ENCODE measurements at regions not wholly inside any gene's neighbourhood (a gene's known extent, or its start where the extent isn't known, plus 50 kb on each side); places are given as distances from the start of the nearest gene placed in this dataset.

DNA sequence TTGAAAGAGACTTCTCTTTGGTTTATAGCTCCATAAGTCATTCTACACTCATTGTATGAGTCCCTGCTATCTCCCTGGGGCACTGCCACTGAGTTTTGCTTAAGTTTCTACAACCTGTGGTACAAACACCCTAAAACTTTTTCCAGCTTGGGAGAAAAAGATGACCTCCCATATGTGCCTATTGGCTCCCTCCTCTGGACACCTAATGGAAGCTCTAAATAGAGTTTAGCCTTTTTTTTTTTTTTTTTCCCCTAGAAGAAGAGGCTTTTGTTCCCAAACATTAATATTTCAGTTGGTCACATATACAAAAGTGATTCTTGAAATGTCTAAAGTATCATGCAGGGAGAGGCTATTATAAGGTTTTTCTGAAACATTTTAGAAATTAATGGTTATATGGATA is 547.2 kb upstream of the TMEFF2 start:
- no peak overlapping the region for H3K4me3 ChIP-seq (ENCODE audit: low read depth, poor library complexity, severe bottlenecking)
- intact Hi-C loops (cut with DNase I; ENCODE audit: low total_unique reads): no loop called here
- no peak for DNase-seq (ENCODE audit: low spot score in 2 of 2)
- TF ChIP-seq POLR2A (IDR thresholded peaks at IDR 0.05): no peak
- TF ChIP-seq, protein P1, sequence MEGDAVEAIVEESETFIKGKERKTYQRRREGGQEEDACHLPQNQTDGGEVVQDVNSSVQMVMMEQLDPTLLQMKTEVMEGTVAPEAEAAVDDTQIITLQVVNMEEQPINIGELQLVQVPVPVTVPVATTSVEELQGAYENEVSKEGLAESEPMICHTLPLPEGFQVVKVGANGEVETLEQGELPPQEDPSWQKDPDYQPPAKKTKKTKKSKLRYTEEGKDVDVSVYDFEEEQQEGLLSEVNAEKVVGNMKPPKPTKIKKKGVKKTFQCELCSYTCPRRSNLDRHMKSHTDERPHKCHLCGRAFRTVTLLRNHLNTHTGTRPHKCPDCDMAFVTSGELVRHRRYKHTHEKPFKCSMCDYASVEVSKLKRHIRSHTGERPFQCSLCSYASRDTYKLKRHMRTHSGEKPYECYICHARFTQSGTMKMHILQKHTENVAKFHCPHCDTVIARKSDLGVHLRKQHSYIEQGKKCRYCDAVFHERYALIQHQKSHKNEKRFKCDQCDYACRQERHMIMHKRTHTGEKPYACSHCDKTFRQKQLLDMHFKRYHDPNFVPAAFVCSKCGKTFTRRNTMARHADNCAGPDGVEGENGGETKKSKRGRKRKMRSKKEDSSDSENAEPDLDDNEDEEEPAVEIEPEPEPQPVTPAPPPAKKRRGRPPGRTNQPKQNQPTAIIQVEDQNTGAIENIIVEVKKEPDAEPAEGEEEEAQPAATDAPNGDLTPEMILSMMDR (IDR thresholded peaks at IDR 0.05): no peak

DNA sequence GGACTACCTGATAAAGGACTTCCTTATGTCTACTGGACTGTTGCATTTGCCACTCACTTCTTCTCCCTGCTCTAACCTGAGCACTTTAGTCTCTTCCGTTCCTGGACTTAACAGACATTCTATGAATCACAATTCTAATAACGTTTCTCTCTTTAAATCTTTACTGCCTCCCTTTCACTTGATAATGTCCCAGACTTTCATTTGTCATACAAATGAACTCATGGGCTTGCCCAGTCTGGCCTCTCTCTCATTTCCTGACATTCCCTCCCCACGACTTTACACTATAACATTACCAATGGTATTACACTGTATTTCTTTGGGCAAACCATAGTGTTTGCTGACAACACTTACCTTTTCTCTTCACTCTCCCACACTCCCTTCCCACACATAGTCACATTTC is 540.7 kb upstream of the TMEFF2 start:
- intact Hi-C loops (cut with DNase I; ENCODE audit: low total_unique reads): loop anchor here (5.0 kb wide), 1 partner anchor 957 kb away; no protein-coding TSS in a partner anchor
- DNase-seq (ENCODE audit: low spot score in 2 of 2): no peak
- TF ChIP-seq, protein P1 (IDR thresholded peaks at IDR 0.05): no peak
- TF ChIP-seq POLR2A (IDR thresholded peaks at IDR 0.05): no peak
- no peak overlapping the region for H3K4me3 ChIP-seq (ENCODE audit: low read depth, poor library complexity, severe bottlenecking)
- WGBS, 2 donors: 69 to 81% methylated on average over 3 of the region's 3 CpGs

DNA sequence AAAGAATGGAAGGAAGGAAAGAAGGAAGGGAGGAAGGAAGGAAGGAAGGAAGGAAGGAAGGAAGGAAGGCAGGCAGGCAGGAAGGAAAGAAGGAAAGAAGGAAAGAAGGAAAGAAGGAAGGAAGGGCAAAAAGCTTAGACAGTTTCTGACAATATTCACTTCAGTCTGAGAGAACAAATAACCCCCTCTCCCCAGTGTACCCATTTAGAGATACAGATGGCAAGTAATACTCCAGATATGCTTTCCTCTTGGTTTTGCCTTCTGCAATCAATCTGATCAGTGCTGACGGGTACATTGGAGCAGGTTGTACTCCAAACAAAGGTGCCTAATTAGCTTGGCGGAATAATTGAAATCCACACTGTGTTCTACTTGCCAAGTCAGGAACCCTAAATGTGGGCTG is 534.6 kb upstream of the TMEFF2 start:
- 88 to 90% methylated on average over 2 of the region's 2 CpGs for WGBS, 2 donors
- intact Hi-C loops (cut with DNase I; ENCODE audit: low total_unique reads): no loop called here
- no peak overlapping the region for H3K4me3 ChIP-seq (ENCODE audit: low read depth, poor library complexity, severe bottlenecking)
- TF ChIP-seq, protein P1 (IDR thresholded peaks at IDR 0.05): no peak
- TF ChIP-seq POLR2A (IDR thresholded peaks at IDR 0.05): no peak
- no peak for DNase-seq (ENCODE audit: low spot score in 2 of 2)

DNA sequence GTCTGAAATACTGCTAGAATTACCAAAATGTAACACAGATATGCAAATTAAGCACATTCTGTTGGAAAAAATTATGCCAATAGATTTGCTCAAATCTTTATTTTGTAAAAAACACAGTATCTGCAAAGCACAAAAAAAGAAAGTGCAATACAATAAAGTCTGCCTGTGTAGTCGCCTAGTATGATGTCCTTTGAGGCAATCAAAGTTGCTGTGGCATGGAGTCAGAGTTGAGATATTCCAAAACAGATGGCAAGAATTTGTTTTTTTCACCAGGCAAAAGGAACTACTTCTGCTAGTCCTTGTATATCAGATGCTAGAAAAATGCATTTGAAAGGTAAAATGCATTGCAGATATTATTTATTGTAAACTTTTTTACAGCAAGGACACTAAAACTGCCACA is 531.3 kb upstream of the TMEFF2 start:
- TF ChIP-seq POLR2A (IDR thresholded peaks at IDR 0.05): no peak
- TF ChIP-seq, protein P1 (IDR thresholded peaks at IDR 0.05): no peak
- intact Hi-C loops (cut with DNase I; ENCODE audit: low total_unique reads): no loop called here
- WGBS, 2 donors: 63 to 73% methylated on average over 1 of the region's 1 CpG
- no peak overlapping the region for H3K4me3 ChIP-seq (ENCODE audit: low read depth, poor library complexity, severe bottlenecking)
- no peak for DNase-seq (ENCODE audit: low spot score in 2 of 2)

DNA sequence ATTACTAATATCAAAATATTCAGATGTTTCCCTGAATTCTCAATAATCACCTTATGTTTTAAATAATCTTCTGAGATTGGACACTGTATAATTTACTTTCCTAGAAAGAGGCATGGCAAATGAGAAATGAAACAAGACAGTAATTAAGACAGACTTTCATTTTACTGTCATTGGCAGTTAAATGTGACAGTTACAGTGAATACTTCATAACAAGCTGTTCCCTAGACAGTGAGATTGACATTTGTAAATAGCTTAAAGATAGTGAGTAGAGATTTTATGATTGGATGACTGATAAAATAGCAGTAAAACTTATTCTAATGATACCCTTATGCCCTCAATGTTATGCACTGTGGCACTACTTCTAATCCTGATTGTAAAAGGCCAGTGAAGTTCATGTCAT is 524.9 kb upstream of the TMEFF2 start:
- TF ChIP-seq, protein P1 (IDR thresholded peaks at IDR 0.05): no peak
- no peak for TF ChIP-seq POLR2A (IDR thresholded peaks at IDR 0.05)
- no peak for DNase-seq (ENCODE audit: low spot score in 2 of 2)
- no peak overlapping the region for H3K4me3 ChIP-seq (ENCODE audit: low read depth, poor library complexity, severe bottlenecking)
- intact Hi-C loops (cut with DNase I; ENCODE audit: low total_unique reads): no loop called here

DNA sequence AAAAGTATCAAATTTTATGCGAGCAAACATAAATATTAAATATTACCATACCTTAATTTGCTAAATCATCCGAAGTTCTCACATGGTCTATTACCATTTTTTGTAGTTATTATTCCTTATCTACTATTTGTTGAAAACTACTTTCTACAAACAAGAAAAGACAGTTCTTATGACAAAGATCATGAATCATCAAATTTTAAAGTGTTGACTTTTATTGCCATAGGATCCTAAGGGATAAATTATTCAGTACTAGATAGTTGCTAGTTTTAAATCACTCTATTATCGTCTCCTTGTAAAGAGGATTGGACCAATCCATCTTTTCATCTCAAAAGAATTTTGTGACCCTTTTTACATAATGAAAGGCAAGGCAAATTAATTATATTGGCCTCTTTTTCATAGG is 523.6 kb upstream of the TMEFF2 start:
- 83 to 86% methylated on average over 3 of the region's 3 CpGs for WGBS, 2 donors
- DNase-seq (ENCODE audit: low spot score in 2 of 2): no peak
- TF ChIP-seq POLR2A (IDR thresholded peaks at IDR 0.05): no peak
- TF ChIP-seq, protein P1 (IDR thresholded peaks at IDR 0.05): no peak
- intact Hi-C loops (cut with DNase I; ENCODE audit: low total_unique reads): no loop called here
- H3K4me3 ChIP-seq (ENCODE audit: low read depth, poor library complexity, severe bottlenecking): no peak overlapping the region

Measured in lower leg skin (tissue), 4 donors.